ENCODE measurements at regions not wholly inside any gene's neighbourhood (a gene's known extent, or its start where the extent isn't known, plus 50 kb on each side); places are given as distances from the start of the nearest gene placed in this dataset.

- no peak for TF ChIP-seq EZH2phosphoT487 (IDR thresholded peaks at IDR 0.05)
- no peak for TF ChIP-seq CTCF (IDR thresholded peaks at IDR 0.05)
- TF ChIP-seq EZH2 (IDR thresholded peaks at IDR 0.05): no peak
- Histone ChIP-seq H4K20me1 (ENCODE audit: low read depth) (no peaks in the 10 kb centered on the region), H3K4me1 (peaks cover 21% of the 10 kb centered on the region), H3K9ac (no peak overlapping the region), H3K79me2 (ENCODE audit: low read depth) (no peaks in the 10 kb centered on the region), H3K36me3 (no peaks in the 10 kb centered on the region), H3K27me3 (no peaks in the 10 kb centered on the region), H3K27ac (peak overlapping the region; percentile 54), H2AFZ (replicated peaks) (no peak overlapping the region), H3K4me2 (peak overlapping the region; percentile 42), H3K4me3 (no peak overlapping the region), H3F3A (ENCODE audit: low read depth) (peaks cover 8% of the 10 kb centered on the region), H3K9me3 (ENCODE audit: low read depth) (no peaks in the 10 kb centered on the region)
- peak; percentile 42 for DNase-seq (ENCODE audit: low spot score)
- Mint-ChIP-seq H3K4me3 (no peak overlapping the region), H3K9me3 (no peaks in the 10 kb centered on the region), H3K27ac (no peak overlapping the region), H3K36me3 (no peaks in the 10 kb centered on the region), H3K4me1 (peaks cover 11% of the 10 kb centered on the region), H3K27me3 (ENCODE audit: insufficient read depth, low read depth) (no peaks in the 10 kb centered on the region)
Observed at GRCh38 chr3:74080056-74080461, 455.3 kb upstream of the PDZRN3 start.

DNA sequence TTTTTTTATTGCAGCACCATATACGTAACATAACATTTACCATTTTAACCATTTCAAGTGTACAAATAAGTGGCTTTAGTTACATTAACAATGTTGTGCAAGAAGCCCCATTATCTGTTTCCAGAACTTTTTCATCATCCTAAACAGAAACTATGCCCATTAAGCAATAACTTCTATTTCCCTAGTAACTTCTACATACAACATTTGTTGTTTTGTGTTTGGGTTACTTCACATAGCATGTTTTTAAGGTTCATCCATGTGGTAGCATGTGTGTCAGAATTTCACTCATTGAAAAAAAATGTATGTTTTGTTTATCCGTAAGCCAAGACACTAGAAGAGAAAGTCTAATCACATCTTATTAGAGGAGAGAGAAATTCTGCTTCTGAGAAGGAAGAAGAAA, 450.5 kb upstream of the PDZRN3 start:
- no peak overlapping the region for H3K27ac Mint-ChIP-seq
- Histone ChIP-seq H4K20me1 (ENCODE audit: low read depth) (no peaks in the 10 kb centered on the region), H3K27ac (no peak overlapping the region)

DNA sequence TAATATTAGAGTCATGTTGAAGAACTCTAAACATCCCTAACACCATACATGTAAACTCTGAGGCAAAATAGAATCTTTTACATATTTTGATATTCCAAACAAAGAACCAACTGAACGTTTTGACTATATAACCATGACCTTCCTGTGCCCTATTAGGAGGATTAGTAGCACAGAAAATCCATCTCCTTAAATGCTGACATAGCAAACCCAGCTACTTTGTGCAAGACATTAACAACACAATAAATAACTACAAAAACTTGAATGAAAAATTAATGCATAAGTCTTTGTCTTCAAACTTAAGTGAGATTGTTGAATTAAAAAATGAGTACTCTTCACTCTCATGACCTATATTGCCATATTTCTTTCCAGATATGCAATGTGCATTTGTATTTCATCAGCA, 450.0 kb upstream of the PDZRN3 start:
- Histone ChIP-seq H3K4me2 (no peak overlapping the region), H3K9me3 (ENCODE audit: low read depth) (no peaks in the 10 kb centered on the region), H3K27ac (no peak overlapping the region), H3K4me1 (peaks cover 6% of the 10 kb centered on the region), H4K20me1 (ENCODE audit: low read depth) (no peaks in the 10 kb centered on the region), H3K4me3 (no peak overlapping the region), H3F3A (ENCODE audit: low read depth) (no peaks in the 10 kb centered on the region), H3K9ac (no peak overlapping the region), H3K27me3 (no peaks in the 10 kb centered on the region), H2AFZ (replicated peaks) (no peak overlapping the region), H3K36me3 (no peaks in the 10 kb centered on the region), H3K79me2 (ENCODE audit: low read depth) (no peaks in the 10 kb centered on the region)
- Mint-ChIP-seq H3K27ac (no peak overlapping the region), H3K4me3 (no peak overlapping the region), H3K4me1 (no peaks in the 10 kb centered on the region), H3K9me3 (no peaks in the 10 kb centered on the region), H3K27me3 (ENCODE audit: insufficient read depth, low read depth) (no peaks in the 10 kb centered on the region), H3K36me3 (no peaks in the 10 kb centered on the region)
- DNase-seq (ENCODE audit: low spot score): no peak
- TF ChIP-seq EZH2 (IDR thresholded peaks at IDR 0.05) (no peak), CTCF (IDR thresholded peaks at IDR 0.05) (no peak), EZH2phosphoT487 (IDR thresholded peaks at IDR 0.05) (no peak)

More for the DNA sequence above, 450.5 kb upstream of the PDZRN3 start:
- no peak overlapping the region for H3K4me3 ChIP-seq
- H3F3A ChIP-seq (ENCODE audit: low read depth): peaks cover 4% of the 10 kb centered on the region
- TF ChIP-seq EZH2 (IDR thresholded peaks at IDR 0.05): no peak
- no peak for TF ChIP-seq EZH2phosphoT487 (IDR thresholded peaks at IDR 0.05)
- TF ChIP-seq CTCF (IDR thresholded peaks at IDR 0.05): no peak
- H3K36me3 Mint-ChIP-seq: no peaks in the 10 kb centered on the region
- no peak overlapping the region for H3K4me2 ChIP-seq
- no peak for DNase-seq (ENCODE audit: low spot score)
- H3K4me3 Mint-ChIP-seq: no peak overlapping the region
- H3K4me1 Mint-ChIP-seq: peaks cover 4% of the 10 kb centered on the region
- no peaks in the 10 kb centered on the region for H3K79me2 ChIP-seq (ENCODE audit: low read depth)
- H3K9me3 ChIP-seq (ENCODE audit: low read depth): no peaks in the 10 kb centered on the region
- no peaks in the 10 kb centered on the region for H3K27me3 ChIP-seq
- H3K4me1 ChIP-seq: peaks cover 12% of the 10 kb centered on the region
- H3K9me3 Mint-ChIP-seq: no peaks in the 10 kb centered on the region
- no peak overlapping the region for H2AFZ ChIP-seq (replicated peaks)
- H3K27me3 Mint-ChIP-seq (ENCODE audit: insufficient read depth, low read depth): no peaks in the 10 kb centered on the region
- no peak overlapping the region for H3K9ac ChIP-seq
- H3K36me3 ChIP-seq: no peaks in the 10 kb centered on the region

All from neural progenitor cell (in vitro differentiated cells).